Natural killer cell treated with Interleukin-12 subunit alpha and Interleukin-12 subunit beta and Interleukin-15 and Interleukin-18, amount 100 ng/mL, for 72 hours (primary cell): ENCODE measurements at regions not wholly inside any gene's neighbourhood (a gene's known extent, or its start where the extent isn't known, plus 50 kb on each side); places are given as distances from the start of the nearest gene placed in this dataset.

ENCODE experiments used
- ATAC-seq, 2 donors: fragments of 150-1000 bp; cut with Tn5 transposase in 1 of 2; sonication (Bioruptor Pico), chemical (Tn5 transposase) in 1 of 2; 2 replicates each; pipeline ENCODE4 v1.10.0; 2021
- DNase-seq: peaks from one replicate; pipeline ENCODE4 v3.0.0; 2022; ENCODE audit warnings: low spot score
- H3K27ac Mint-ChIP-seq, 2 donors: 1 replicate in 1 of 2; 2 replicates in 1 of 2; pipeline ENCODE4 v1.8.0; 2022; ENCODE audit warnings: mixed read lengths in 2 of 2, mild to moderate bottlenecking in 1 of 2, moderate library complexity in 1 of 2
- H3K27me3 Mint-ChIP-seq, 2 donors: 1 replicate in 1 of 2; 2 replicates in 1 of 2; pipeline ENCODE4 v1.8.0; 2022; ENCODE audit warnings: mixed read lengths in 2 of 2
- H3K36me3 Mint-ChIP-seq: one replicate; pipeline ENCODE4 v1.8.0; 2022; ENCODE audit warnings: mixed read lengths
- H3K4me1 Mint-ChIP-seq, 2 donors: 1 replicate in 1 of 2; 2 replicates in 1 of 2; pipeline ENCODE4 v1.8.0; 2022; ENCODE audit warnings: low read depth in 2 of 2, mixed read lengths in 2 of 2, mild to moderate bottlenecking in 1 of 2
- H3K4me3 Mint-ChIP-seq: one replicate; pipeline ENCODE4 v1.8.0; 2022; ENCODE audit warnings: mixed read lengths
- H3K9me3 Mint-ChIP-seq: 2 replicates; pipeline ENCODE4 v1.8.0; 2022; ENCODE audit warnings: mixed read lengths

DNA sequence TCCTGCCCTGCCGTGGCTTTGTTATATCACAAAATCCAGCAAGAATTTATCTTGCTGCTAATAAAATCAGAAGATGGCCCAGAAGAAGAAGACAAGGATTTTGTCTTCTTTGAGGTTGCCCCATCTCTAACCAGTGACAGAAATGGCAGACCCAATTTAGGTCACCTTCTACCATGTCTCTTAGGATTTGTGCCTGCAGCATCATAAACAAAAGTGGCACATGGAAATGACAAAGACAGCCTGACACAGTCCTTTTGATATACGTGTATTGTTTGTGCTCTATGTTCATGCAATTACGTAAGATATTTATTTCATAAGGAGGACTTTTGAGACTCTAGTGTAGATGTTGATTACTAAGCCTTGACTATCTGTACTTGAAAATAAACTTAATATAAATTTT, 135.9 kb upstream of the TMTC4 start:
- Mint-ChIP-seq H3K9me3 (no peaks in the 10 kb centered on the region), H3K36me3 (no peaks in the 10 kb centered on the region), H3K4me3 (no peak overlapping the region), H3K27me3 (peaks cover 30 to 36% of the 10 kb centered on the region in 2 donors), H3K4me1 (no peaks in the 10 kb centered on the region), H3K27ac (no peak overlapping the region)
- ATAC-seq (no peak), DNase-seq (no peak)

GRCh38 chr13:100809856-100810255, 135.3 kb upstream of the TMTC4 start:
- Mint-ChIP-seq H3K4me1 (no peaks in the 10 kb centered on the region), H3K36me3 (no peaks in the 10 kb centered on the region), H3K4me3 (no peak overlapping the region), H3K27me3 (peaks cover 30 to 36% of the 10 kb centered on the region in 2 donors), H3K9me3 (no peaks in the 10 kb centered on the region), H3K27ac (no peak overlapping the region)
- ATAC-seq (no peak), DNase-seq (no peak)

DNA sequence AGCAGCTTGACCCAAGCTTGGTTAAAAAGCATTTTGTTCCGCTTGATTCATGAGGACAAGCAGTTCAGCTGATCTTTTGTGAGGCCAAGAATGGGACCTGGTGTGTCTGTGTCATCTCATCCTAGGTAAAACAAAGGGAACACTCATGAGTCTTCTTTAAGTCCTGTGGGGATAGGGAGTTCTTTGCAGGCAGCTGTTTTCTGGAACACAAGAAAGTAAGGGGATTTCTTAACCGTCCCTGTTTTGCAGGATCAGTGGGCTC, 134.5 kb upstream of the TMTC4 start:
- Mint-ChIP-seq H3K27ac (no peak overlapping the region), H3K9me3 (no peaks in the 10 kb centered on the region), H3K4me1 (no peaks in the 10 kb centered on the region), H3K4me3 (no peak overlapping the region), H3K36me3 (no peaks in the 10 kb centered on the region), H3K27me3 (peaks cover 30 to 40% of the 10 kb centered on the region in 2 donors)
- DNase-seq (no peak), ATAC-seq (no peak)

GRCh38 chr13:100808330-100809128, 133.9 kb upstream of the TMTC4 start:
- Mint-ChIP-seq H3K36me3 (no peaks in the 10 kb centered on the region), H3K9me3 (no peaks in the 10 kb centered on the region), H3K27me3 (peaks cover 30 to 40% of the 10 kb centered on the region in 2 donors), H3K4me1 (no peaks in the 10 kb centered on the region), H3K27ac (no peak overlapping the region), H3K4me3 (no peak overlapping the region)
- DNase-seq = no peak
- peak in 1 of 2 donors; percentile 17 for ATAC-seq

DNA sequence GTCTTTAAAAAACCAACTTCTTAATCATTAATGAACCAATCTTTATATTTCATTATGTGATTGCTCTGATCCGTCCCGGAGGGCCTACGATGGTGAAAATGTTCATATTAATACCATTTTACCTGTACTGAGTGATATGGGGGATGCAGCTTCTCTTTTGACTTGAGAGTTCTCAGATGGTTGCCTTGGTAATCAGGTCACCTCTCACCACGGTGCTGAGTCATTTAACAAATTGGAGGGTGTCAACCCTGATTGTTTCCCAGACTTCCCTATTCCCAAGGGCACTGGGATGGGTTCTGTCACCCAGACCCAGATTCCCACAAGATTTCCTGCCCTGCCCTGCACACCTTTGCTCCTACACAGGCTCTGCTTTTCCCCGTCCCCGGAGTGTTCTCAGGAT, 128.5 kb upstream of the TMTC4 start:
- H3K9me3 Mint-ChIP-seq = no peaks in the 10 kb centered on the region
- H3K27me3 Mint-ChIP-seq = peaks cover 24 to 27% of the 10 kb centered on the region in 2 donors
- no peaks in the 10 kb centered on the region for H3K36me3 Mint-ChIP-seq
- no peak overlapping the region for H3K4me3 Mint-ChIP-seq
- no peak for DNase-seq
- ATAC-seq = no peak
- no peaks in the 10 kb centered on the region for H3K4me1 Mint-ChIP-seq
- H3K27ac Mint-ChIP-seq = no peak overlapping the region

DNA sequence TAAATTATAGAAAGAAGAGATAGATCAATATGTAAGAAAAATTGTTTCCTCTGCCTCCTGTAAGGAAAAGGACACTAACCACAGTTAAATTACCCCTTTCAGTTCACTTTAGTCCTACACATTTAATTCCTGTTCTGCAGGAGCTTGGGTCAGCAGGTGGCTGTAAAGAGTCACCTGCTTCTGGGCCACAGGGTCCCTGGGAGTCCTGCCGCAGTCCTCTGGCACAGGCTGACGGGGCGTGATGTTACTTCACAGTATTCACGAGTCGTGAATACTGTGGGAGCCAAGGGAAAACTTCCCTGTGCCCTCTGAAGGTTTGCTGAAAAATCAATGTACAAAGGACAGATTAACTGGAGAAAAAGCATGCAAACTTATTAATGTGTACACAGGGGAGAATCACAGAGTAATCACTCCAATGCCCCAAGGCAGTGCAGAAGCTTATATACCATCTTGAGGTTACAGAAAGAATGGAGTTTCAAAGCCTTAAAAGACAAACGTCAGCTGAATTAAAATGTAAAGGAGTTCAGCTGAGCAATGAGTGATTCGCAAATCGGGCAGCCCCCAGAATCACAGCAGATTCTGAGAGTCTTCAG, 125.8 kb upstream of the TMTC4 start:
- Mint-ChIP-seq H3K27me3 (peaks cover 20 to 33% of the 10 kb centered on the region in 2 donors), H3K4me3 (no peak overlapping the region), H3K4me1 (no peaks in the 10 kb centered on the region), H3K27ac (no peak overlapping the region), H3K36me3 (peaks cover 10% of the 10 kb centered on the region), H3K9me3 (peaks cover 8% of the 10 kb centered on the region)
- ATAC-seq (no peak), DNase-seq (no peak)

DNA sequence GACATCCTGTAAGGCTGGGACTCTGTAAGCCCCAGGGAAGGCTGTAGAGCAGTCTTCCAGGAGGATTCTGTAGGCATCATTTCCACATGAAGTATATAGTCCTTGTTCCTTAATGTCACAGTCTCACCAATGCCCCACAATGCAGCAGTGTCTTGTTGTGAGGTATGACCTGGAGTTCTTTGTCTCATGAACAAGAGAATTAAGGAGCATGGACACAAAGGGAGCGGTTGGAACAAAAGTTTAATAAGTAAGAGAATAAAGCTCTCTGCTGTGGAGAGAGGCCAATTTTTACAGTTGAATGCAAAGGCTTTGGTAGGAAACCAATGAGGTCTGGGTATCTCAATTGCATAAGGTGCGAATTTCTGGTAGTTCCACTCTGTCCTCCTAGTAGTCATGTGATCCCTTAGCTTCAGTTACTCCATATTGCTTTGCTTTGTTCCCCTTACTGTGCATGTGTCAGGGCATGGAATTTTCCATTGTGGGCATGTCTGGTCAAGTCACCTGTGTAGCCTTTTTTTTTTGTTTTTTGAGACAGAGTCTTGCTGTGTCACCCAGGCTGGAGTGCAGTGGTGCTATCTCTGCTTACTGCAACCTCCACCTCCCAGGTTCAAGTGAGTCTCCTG, 124.3 kb upstream of the TMTC4 start:
- DNase-seq = no peak
- ATAC-seq = no peak
- no peak overlapping the region for H3K4me3 Mint-ChIP-seq
- H3K4me1 Mint-ChIP-seq = no peaks in the 10 kb centered on the region
- H3K27ac Mint-ChIP-seq = no peak overlapping the region
- H3K9me3 Mint-ChIP-seq = peaks cover 8% of the 10 kb centered on the region
- peaks cover 20 to 29% of the 10 kb centered on the region in 2 donors for H3K27me3 Mint-ChIP-seq
- H3K36me3 Mint-ChIP-seq = peaks cover 11% of the 10 kb centered on the region

DNA sequence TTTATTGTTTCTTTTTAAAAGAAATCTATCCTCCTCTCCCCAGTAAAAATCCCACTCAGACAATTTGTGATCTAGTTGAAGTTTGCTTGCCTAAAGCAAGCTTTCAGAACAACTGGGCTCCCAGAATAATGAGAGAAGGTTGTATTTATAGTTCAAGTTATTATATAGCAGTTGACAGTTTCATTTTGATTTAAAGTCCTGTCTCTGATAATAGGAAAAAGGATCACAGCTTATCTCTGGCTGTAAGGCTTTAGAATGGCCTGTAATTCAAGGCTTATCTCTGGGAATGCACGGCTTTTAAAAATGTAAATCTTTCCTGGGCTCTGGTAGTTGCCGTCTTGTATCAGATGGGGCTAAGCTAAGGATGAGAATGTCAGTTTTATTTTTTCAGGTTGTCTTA, 123.3 kb upstream of the TMTC4 start:
- H3K36me3 Mint-ChIP-seq = peaks cover 11% of the 10 kb centered on the region
- no peaks in the 10 kb centered on the region for H3K4me1 Mint-ChIP-seq
- H3K9me3 Mint-ChIP-seq = peaks cover 8% of the 10 kb centered on the region
- DNase-seq (no peak), ATAC-seq (no peak)
- no peak overlapping the region for H3K4me3 Mint-ChIP-seq
- H3K27me3 Mint-ChIP-seq = peaks cover 20 to 29% of the 10 kb centered on the region in 2 donors
- H3K27ac Mint-ChIP-seq = no peak overlapping the region

GRCh38 chr13:100796463-100796862, 121.9 kb upstream of the TMTC4 start:
- Mint-ChIP-seq H3K9me3 (peaks cover 12% of the 10 kb centered on the region), H3K27me3 (peaks cover 20 to 23% of the 10 kb centered on the region in 2 donors), H3K4me3 (no peak overlapping the region), H3K27ac (no peak overlapping the region), H3K36me3 (peaks cover 11% of the 10 kb centered on the region), H3K4me1 (no peaks in the 10 kb centered on the region)
- ATAC-seq (no peak), DNase-seq (no peak)

DNA sequence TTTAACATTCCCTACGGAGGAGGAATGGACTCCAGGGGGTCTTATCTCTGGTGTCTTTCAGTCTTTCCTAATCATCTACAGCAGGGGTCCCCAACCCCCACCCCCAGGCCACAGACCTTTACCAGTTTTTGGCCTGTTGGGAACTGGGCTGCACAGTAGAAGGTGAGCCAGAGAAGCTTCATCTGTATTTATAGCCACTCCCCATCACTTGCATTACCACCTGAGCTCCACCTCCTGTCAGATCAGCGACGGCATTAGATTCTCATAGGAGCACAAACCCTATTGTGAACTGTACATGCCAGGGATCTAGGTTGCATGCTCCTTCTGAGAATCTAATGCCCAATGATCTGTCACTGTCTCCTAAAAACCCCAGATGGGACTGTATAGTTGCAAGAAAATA, 120.0 kb upstream of the TMTC4 start:
- Mint-ChIP-seq H3K27ac (no peak overlapping the region), H3K9me3 (peaks cover 12% of the 10 kb centered on the region), H3K4me1 (peaks cover 0 to 7% of the 10 kb centered on the region in 2 donors), H3K27me3 (peaks cover 19 to 20% of the 10 kb centered on the region in 2 donors), H3K36me3 (peaks cover 11% of the 10 kb centered on the region), H3K4me3 (no peak overlapping the region)
- ATAC-seq (no peak), DNase-seq (no peak)

DNA sequence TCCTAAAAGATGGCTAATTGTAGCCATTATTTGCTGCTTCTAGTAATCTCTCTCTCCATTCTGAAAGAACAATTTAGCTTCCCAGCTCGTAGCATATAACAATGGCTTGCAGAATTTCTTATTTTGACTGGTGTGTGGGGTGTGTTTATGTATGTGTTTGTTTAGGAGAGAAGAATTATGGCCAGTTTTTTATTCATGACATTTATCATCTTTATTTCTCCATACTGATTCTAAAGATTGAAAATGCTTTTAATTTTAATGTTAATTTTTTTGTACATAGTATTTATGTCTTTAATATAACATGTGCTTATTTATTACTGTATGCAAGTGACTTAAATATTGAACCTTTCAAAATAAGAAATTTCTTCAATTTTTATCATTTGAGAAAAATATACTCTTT, 115.8 kb upstream of the TMTC4 start:
- H3K9me3 Mint-ChIP-seq = peaks cover 4% of the 10 kb centered on the region
- no peak for ATAC-seq
- DNase-seq = no peak
- no peak overlapping the region for H3K27ac Mint-ChIP-seq
- H3K4me1 Mint-ChIP-seq = peaks cover 0 to 13% of the 10 kb centered on the region in 2 donors
- no peak overlapping the region for H3K4me3 Mint-ChIP-seq
- peaks cover 2% of the 10 kb centered on the region for H3K36me3 Mint-ChIP-seq
- peaks cover 27 to 29% of the 10 kb centered on the region in 2 donors for H3K27me3 Mint-ChIP-seq

DNA sequence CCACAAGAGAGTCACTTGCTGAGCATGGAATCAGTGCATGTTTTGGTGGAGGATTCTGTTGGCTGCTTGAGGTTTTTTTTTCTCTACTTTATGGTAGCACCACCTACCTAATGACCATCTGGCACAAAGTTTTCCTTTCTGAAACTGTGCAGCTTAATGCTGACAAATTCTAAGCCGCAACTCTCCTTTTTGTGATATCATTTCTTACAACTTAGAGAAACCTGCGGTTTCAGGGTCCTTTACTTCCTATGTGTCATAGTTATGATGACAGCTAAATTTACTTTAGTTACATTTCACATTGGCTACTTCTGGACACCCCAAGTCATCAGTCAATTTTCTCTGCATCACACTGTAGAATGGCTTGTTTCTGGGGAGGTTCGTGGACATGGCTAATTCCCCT, 115.4 kb upstream of the TMTC4 start:
- peaks cover 28 to 32% of the 10 kb centered on the region in 2 donors for H3K27me3 Mint-ChIP-seq
- no peak overlapping the region for H3K4me3 Mint-ChIP-seq
- peaks cover 0 to 13% of the 10 kb centered on the region in 2 donors for H3K4me1 Mint-ChIP-seq
- peaks cover 4% of the 10 kb centered on the region for H3K9me3 Mint-ChIP-seq
- DNase-seq (no peak), ATAC-seq (peak; percentile 36 to 80)
- no peak overlapping the region for H3K27ac Mint-ChIP-seq
- H3K36me3 Mint-ChIP-seq = no peaks in the 10 kb centered on the region

DNA sequence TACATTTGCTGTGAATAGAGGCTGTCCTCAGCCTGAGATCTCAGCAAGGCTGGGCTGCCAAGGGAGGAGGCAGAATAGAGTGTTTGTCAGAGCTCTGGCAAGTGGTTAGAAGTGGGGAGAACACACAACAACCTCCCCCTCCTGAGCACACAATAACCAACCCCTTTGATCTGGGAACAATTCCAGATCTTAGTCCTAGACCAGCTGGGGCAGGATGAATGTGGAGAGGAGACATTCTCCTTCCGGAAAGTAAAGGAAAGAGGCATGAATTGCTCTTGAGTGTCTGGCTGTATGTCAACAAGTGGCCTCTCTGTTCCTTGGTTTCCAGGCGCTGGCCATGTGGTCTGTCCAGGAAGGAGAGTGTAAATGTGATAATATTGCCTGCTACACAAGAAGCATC, 114.9 kb upstream of the TMTC4 start:
- DNase-seq (no peak), ATAC-seq (no peak)
- H3K27me3 Mint-ChIP-seq = peaks cover 28 to 32% of the 10 kb centered on the region in 2 donors
- H3K36me3 Mint-ChIP-seq = no peaks in the 10 kb centered on the region
- H3K27ac Mint-ChIP-seq = no peak overlapping the region
- H3K4me3 Mint-ChIP-seq = peak overlapping the region; percentile 14
- H3K4me1 Mint-ChIP-seq = peaks cover 0 to 13% of the 10 kb centered on the region in 2 donors
- peaks cover 4% of the 10 kb centered on the region for H3K9me3 Mint-ChIP-seq

GRCh38 chr13:100789025-100789424, 114.4 kb upstream of the TMTC4 start:
- Mint-ChIP-seq H3K4me3 (no peak overlapping the region), H3K27me3 (peaks cover 28 to 32% of the 10 kb centered on the region in 2 donors), H3K4me1 (peaks cover 0 to 13% of the 10 kb centered on the region in 2 donors), H3K27ac (no peak overlapping the region), H3K36me3 (no peaks in the 10 kb centered on the region), H3K9me3 (peaks cover 4% of the 10 kb centered on the region)
- ATAC-seq (no peak), DNase-seq (no peak)
